Karpas-422 (cell line): ENCODE measurements at regions not wholly inside any gene's neighbourhood (a gene's known extent, or its start where the extent isn't known, plus 50 kb on each side); places are given as distances from the start of the nearest gene placed in this dataset.

Experiments
- DNase-seq: peaks from one replicate; pipeline ENCODE4 v3.0.0-alpha.2; 2015
- H2AFZ ChIP-seq: fragments of 200-600 bp; sonication (generic); 2 replicates; pipeline ENCODE4 v1.6.1; 2014; ENCODE audit warnings: antibody characterized with exemption, low read length, mixed read lengths
- H3K27ac ChIP-seq: fragments of 200-600 bp; sonication (generic); 2 replicates; pipeline ENCODE4 v1.5.1; 2014; ENCODE audit warnings: mild to moderate bottlenecking, low read length, moderate library complexity
- H3K27me3 ChIP-seq: fragments of 200-600 bp; sonication (generic); 2 replicates; pipeline ENCODE4 v1.6.1; 2014; ENCODE audit warnings: low read length, mixed read lengths
- H3K36me3 ChIP-seq: fragments of 200-600 bp; sonication (generic); 2 replicates; pipeline ENCODE4 v1.6.1; 2014; ENCODE audit warnings: low read length, mixed read lengths; ENCODE audit not compliant: insufficient read depth
- H3K4me1 ChIP-seq: fragments of 200-600 bp; sonication (generic); 2 replicates; pipeline ENCODE4 v1.6.1; 2014; ENCODE audit warnings: mild to moderate bottlenecking, low read length, mixed read lengths
- H3K4me2 ChIP-seq: fragments of 200-600 bp; sonication (generic); 2 replicates; pipeline ENCODE4 v1.6.1; 2014; ENCODE audit warnings: low read length, low read depth, mild to moderate bottlenecking; ENCODE audit not compliant: poor library complexity, severe bottlenecking
- H3K4me3 ChIP-seq: fragments of 200-600 bp; sonication (generic); 2 replicates; pipeline ENCODE4 v1.5.1; 2014; ENCODE audit warnings: mild to moderate bottlenecking, antibody characterized with exemption, low read length, mixed read lengths
- H3K79me2 ChIP-seq: fragments of 200-600 bp; sonication (generic); 2 replicates; pipeline ENCODE4 v1.6.1; 2014; ENCODE audit warnings: mild to moderate bottlenecking, low read length, mixed read lengths
- H3K9ac ChIP-seq: fragments of 200-600 bp; sonication (generic); 2 replicates; pipeline ENCODE4 v1.6.0; 2014; ENCODE audit warnings: low read length
- H3K9me2 ChIP-seq: fragments of 200-600 bp; sonication (generic), shearing (Covaris generic); replicated peaks from 2 replicates; pipeline ENCODE4 v1.6.0; 2014; ENCODE audit warnings: mild to moderate bottlenecking, low read length, moderate library complexity; ENCODE audit not compliant: insufficient read depth
- H3K9me3 ChIP-seq: fragments of 300-700, 200-600 bp; sonication (generic); 2 replicates; pipeline ENCODE4 v1.6.1; 2014; ENCODE audit warnings: low read length, mixed read lengths
- H4K20me1 ChIP-seq: fragments of 200-600 bp; sonication (generic); 2 replicates; pipeline ENCODE4 v1.6.1; 2014; ENCODE audit warnings: mild to moderate bottlenecking, antibody characterized with exemption, low read length, low read depth; ENCODE audit not compliant: insufficient read depth

DNA sequence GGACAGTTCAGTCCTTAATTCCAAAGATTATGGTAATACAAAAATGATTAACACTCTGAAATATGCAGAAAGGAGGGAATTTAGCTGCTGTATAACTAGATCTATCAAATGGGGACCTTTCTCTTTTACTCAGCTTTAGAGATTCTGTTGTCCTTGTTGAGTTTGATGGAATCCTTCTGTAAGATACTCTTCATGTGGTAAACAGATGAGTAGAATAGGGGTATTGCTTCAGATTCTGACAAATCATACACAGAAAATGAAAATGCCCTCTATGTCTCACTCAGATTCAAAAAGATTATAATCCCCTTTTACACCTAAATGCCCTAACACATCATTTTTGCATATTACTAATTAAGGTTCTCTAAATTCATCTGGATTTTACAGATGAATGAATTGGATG is 50.7 kb downstream of the ARHGAP35 start:
- Histone ChIP-seq H3K4me3 (0 out of 2 replicates have a peak overlapping the region, but pooled peaks have one; percentile 9), H3K27me3 (no peaks in the 10 kb centered on the region), H4K20me1 (peaks cover 2% of the 10 kb centered on the region; the same call in 1 of the 2 replicates), H3K79me2 (peaks cover 98% of the 10 kb centered on the region), H3K9me3 (no peaks in the 10 kb centered on the region), H3K4me1 (peaks cover 53% of the 10 kb centered on the region), H3K36me3 (no peaks in the 10 kb centered on the region), H2AFZ (no peak overlapping the region), H3K27ac (peak overlapping the region; percentile 73), H3K9me2 (no peaks in the 10 kb centered on the region), H3K9ac (no peak overlapping the region), H3K4me2 (peak overlapping the region; percentile 27)
- no peak for DNase-seq

DNA sequence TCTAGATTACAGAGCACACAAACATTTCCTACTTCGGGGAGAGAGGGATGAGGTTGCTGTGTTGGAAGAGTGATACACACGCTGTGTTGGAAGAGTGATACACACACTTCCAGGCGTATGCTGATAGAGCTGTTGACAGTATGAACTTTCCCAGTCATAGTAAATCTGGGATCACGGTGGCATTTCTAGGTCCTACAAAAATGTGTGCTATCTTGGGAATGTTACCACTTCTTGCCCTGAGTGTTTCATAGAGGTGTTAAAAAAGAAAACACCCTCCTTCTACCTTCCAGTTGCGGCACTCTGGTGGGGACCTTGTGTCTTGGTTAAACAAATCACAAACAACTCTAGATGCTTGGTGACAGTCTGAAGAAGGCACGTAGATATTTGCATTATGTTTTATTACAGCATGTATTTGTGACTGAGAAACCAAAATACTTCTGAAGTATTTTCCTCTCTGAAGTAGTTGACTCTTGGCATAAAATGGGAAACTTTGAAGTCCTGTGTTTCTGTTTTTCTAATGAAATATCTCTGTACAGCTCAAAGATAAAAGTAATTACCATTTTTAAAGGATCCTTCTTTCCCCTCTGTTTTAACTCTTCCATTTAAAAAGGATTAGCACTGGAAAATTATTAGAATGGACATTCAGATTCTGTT is 52.5 kb downstream of the ARHGAP35 start:
- H3K27me3 ChIP-seq: no peaks in the 10 kb centered on the region
- H3K36me3 ChIP-seq: 0 out of 2 replicates have a peak, but pooled peaks cover under 1% of the 10 kb centered on the region
- peak overlapping the region; percentile 47 for H3K4me2 ChIP-seq
- no peak for DNase-seq
- peaks cover 51% of the 10 kb centered on the region for H3K4me1 ChIP-seq
- H3K79me2 ChIP-seq: peaks cover 99% of the 10 kb centered on the region
- peak overlapping the region; percentile 1; the same call in 1 of the 2 replicates for H3K4me3 ChIP-seq
- H3K9me3 ChIP-seq: no peaks in the 10 kb centered on the region
- H4K20me1 ChIP-seq: no peaks in the 10 kb centered on the region
- H3K9me2 ChIP-seq: no peaks in the 10 kb centered on the region
- no peak overlapping the region for H2AFZ ChIP-seq
- peak overlapping the region; percentile 62 for H3K27ac ChIP-seq
- H3K9ac ChIP-seq: peak overlapping the region; percentile 37

DNA sequence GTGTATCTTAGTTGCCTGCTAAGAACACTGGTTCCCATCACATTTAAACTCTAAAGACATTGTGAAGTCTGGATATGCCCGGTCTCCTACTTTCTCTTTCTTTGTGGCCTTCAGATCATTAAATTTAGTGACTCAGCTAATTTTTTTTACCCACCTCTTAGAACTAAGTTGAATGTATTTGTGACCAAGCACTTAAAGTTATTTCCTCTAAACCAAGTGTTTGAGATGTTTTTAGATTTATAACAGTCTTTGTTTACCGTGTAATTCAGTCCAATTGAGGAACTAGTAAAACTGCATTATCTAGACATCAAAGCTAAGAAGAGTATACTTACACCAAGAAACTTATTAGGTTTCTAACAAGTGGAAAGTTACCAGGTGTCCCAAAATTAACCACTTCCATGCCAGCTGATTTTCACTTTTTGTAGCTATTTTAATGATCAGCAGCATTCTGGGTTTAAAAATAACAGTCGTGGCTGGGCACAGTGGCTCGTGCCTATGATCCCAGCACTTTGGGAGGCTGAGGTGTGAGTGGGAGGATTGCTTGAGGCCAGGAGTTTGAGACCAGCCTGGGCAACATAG is 53.1 kb downstream of the ARHGAP35 start:
- H4K20me1 ChIP-seq: no peaks in the 10 kb centered on the region
- DNase-seq: no peak
- peaks cover 6% of the 10 kb centered on the region for H3K36me3 ChIP-seq
- H3K4me2 ChIP-seq: peak overlapping the region; percentile 47
- H2AFZ ChIP-seq: no peak overlapping the region
- peak overlapping the region; percentile 62 for H3K27ac ChIP-seq
- H3K79me2 ChIP-seq: peaks cover 99% of the 10 kb centered on the region
- H3K9me2 ChIP-seq: no peaks in the 10 kb centered on the region
- H3K9me3 ChIP-seq: no peaks in the 10 kb centered on the region
- peaks cover 47% of the 10 kb centered on the region for H3K4me1 ChIP-seq
- H3K27me3 ChIP-seq: no peaks in the 10 kb centered on the region
- peak overlapping the region; percentile 1; the same call in 1 of the 2 replicates for H3K4me3 ChIP-seq
- H3K9ac ChIP-seq: peak overlapping the region; percentile 37

DNA sequence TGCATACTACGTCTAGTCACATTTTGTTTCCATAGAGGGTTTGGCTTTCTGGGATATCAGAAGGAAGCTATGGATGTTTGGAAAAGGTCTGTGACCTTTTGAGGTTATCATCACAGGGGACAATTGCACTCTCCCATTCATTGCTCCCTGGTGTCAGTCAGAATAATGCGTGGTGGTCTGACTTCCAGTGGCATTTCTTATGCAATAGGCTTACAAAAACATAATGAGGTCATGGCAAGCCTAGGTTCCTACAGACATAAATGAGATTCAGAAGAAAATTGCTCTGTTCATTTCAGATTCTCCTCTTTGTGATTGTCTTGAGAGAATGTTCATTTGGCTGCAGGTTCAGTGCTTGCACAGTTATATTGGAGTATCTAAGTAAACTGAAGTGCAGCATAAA is 54.6 kb downstream of the ARHGAP35 start:
- Histone ChIP-seq H3K9ac (no peak overlapping the region), H3K79me2 (peaks cover 99% of the 10 kb centered on the region), H2AFZ (no peak overlapping the region), H3K9me3 (no peaks in the 10 kb centered on the region), H3K4me2 (no peak overlapping the region), H3K36me3 (peaks cover 17% of the 10 kb centered on the region), H3K27me3 (no peaks in the 10 kb centered on the region), H3K9me2 (no peaks in the 10 kb centered on the region), H3K4me1 (peaks cover 39% of the 10 kb centered on the region), H4K20me1 (no peaks in the 10 kb centered on the region), H3K27ac (0 out of 2 replicates have a peak overlapping the region, but pooled peaks have one; percentile 4), H3K4me3 (no peak overlapping the region)
- DNase-seq: no peak

DNA sequence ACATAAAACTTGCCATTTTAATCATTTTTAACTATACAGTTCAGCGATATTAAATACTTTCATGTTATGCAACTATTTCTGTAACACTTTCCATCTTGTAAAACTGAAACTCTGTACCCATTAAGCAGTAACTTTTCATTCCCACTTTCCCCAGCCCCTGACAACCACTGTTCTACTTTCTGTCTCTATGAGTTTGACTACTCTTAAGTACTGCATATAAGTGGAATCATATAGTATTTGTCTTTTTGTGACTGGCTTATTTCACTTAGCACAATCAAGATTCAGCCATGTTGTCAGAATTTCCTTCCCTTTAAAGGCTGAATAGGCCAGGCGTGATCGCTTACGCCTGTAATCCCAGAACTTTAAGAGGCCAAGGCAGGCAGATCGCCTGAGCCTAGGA is 56.2 kb downstream of the ARHGAP35 start:
- no peaks in the 10 kb centered on the region for H3K27me3 ChIP-seq
- no peak for DNase-seq
- H3K79me2 ChIP-seq: peaks cover 99% of the 10 kb centered on the region
- no peak overlapping the region for H2AFZ ChIP-seq
- no peak overlapping the region for H3K9ac ChIP-seq
- H3K9me3 ChIP-seq: no peaks in the 10 kb centered on the region
- peaks cover 26% of the 10 kb centered on the region for H3K36me3 ChIP-seq
- H3K4me1 ChIP-seq: peaks cover 28% of the 10 kb centered on the region
- no peak overlapping the region for H3K4me2 ChIP-seq
- no peak overlapping the region for H3K4me3 ChIP-seq
- H4K20me1 ChIP-seq: no peaks in the 10 kb centered on the region
- H3K9me2 ChIP-seq: no peaks in the 10 kb centered on the region
- no peak overlapping the region for H3K27ac ChIP-seq

DNA sequence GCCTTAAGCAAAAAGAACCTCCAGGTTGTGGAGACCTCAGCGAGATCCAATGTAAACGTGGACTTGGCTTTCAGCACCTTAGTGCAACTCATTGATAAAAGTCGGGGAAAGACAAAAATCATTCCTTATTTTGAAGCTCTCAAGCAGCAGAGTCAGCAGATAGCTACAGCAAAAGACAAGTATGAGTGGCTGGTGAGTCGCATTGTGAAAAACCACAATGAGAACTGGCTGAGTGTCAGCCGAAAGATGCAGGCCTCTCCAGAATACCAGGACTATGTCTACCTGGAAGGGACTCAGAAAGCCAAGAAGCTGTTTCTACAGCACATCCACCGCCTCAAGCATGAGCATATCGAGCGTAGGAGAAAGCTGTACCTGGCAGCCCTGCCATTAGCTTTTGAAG is 58.5 kb downstream of the ARHGAP35 start:
- Histone ChIP-seq H2AFZ (no peak overlapping the region), H3K9ac (no peak overlapping the region), H3K9me2 (no peaks in the 10 kb centered on the region), H3K4me2 (no peak overlapping the region), H3K4me1 (peaks cover 28% of the 10 kb centered on the region), H3K4me3 (no peak overlapping the region), H3K27me3 (no peaks in the 10 kb centered on the region), H4K20me1 (peaks cover 1% of the 10 kb centered on the region; the same call in 1 of the 2 replicates), H3K9me3 (no peaks in the 10 kb centered on the region), H3K79me2 (peaks cover 94% of the 10 kb centered on the region), H3K27ac (no peak overlapping the region), H3K36me3 (peaks cover 26% of the 10 kb centered on the region)
- DNase-seq: no peak

DNA sequence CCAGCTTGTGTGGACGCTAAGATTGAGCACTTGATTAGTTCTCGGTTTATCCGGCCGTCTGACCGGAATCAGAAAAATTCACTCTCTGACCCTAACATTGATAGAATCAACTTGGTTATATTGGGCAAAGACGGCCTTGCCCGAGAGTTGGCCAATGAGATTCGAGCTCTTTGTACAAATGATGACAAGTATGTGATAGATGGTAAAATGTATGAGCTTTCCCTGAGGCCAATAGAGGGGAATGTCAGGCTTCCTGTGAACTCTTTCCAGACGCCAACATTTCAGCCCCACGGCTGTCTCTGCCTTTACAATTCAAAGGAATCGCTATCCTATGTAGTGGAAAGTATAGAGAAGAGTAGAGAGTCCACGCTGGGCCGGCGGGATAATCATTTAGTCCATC is 59.6 kb downstream of the ARHGAP35 start:
- H3K4me3 ChIP-seq: no peak overlapping the region
- peaks cover 94% of the 10 kb centered on the region for H3K79me2 ChIP-seq
- H2AFZ ChIP-seq: no peak overlapping the region
- H3K9ac ChIP-seq: no peak overlapping the region
- peaks cover 6% of the 10 kb centered on the region; the same call in 1 of the 2 replicates for H4K20me1 ChIP-seq
- H3K36me3 ChIP-seq: peaks cover 26% of the 10 kb centered on the region
- no peaks in the 10 kb centered on the region for H3K9me2 ChIP-seq
- peaks cover 35% of the 10 kb centered on the region for H3K4me1 ChIP-seq
- H3K4me2 ChIP-seq: no peak overlapping the region
- H3K27ac ChIP-seq: no peak overlapping the region
- no peaks in the 10 kb centered on the region for H3K9me3 ChIP-seq
- no peak for DNase-seq
- H3K27me3 ChIP-seq: no peaks in the 10 kb centered on the region

DNA sequence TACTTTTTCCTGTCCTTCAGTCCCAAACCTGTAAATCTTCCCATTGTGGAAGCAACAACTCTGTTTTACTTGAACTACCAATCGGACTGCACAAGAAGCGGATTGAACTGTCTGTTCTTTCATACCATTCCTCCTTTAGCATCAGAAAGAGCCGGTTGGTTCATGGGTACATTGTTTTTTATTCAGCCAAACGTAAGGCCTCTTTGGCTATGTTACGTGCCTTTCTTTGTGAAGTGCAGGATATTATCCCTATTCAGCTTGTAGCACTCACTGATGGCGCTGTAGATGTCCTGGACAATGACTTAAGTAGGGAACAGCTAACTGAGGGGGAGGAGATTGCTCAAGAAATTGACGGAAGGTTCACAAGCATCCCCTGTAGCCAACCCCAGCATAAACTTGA is 60.3 kb downstream of the ARHGAP35 start:
- Histone ChIP-seq H4K20me1 (peaks cover 13% of the 10 kb centered on the region), H3K4me3 (no peak overlapping the region), H3K27ac (no peak overlapping the region), H3K9ac (no peak overlapping the region), H2AFZ (no peak overlapping the region), H3K9me2 (no peaks in the 10 kb centered on the region), H3K9me3 (no peaks in the 10 kb centered on the region), H3K4me1 (peaks cover 42% of the 10 kb centered on the region), H3K79me2 (peaks cover 94% of the 10 kb centered on the region), H3K4me2 (no peak overlapping the region), H3K36me3 (peaks cover 26% of the 10 kb centered on the region), H3K27me3 (no peaks in the 10 kb centered on the region)
- DNase-seq: no peak
